ENCODE measurements at regions not wholly inside any gene's neighbourhood (a gene's known extent, or its start where the extent isn't known, plus 50 kb on each side); places are given as distances from the start of the nearest gene placed in this dataset.

- TF ChIP-seq POLR2A (IDR thresholded peaks at IDR 0.05; ENCODE audit: low read depth, low read length) (no peak), POLR2AphosphoS5 (IDR thresholded peaks at IDR 0.05; ENCODE audit: low read depth, low read length) (no peak)
Observed at GRCh38 chr6:85081102-85081501, 316.7 kb upstream of the TBX18 start.

Data from GM12892 (cell line).